ENCODE measurements at regions not wholly inside any gene's neighbourhood (a gene's known extent, or its start where the extent isn't known, plus 50 kb on each side); places are given as distances from the start of the nearest gene placed in this dataset.

DNA sequence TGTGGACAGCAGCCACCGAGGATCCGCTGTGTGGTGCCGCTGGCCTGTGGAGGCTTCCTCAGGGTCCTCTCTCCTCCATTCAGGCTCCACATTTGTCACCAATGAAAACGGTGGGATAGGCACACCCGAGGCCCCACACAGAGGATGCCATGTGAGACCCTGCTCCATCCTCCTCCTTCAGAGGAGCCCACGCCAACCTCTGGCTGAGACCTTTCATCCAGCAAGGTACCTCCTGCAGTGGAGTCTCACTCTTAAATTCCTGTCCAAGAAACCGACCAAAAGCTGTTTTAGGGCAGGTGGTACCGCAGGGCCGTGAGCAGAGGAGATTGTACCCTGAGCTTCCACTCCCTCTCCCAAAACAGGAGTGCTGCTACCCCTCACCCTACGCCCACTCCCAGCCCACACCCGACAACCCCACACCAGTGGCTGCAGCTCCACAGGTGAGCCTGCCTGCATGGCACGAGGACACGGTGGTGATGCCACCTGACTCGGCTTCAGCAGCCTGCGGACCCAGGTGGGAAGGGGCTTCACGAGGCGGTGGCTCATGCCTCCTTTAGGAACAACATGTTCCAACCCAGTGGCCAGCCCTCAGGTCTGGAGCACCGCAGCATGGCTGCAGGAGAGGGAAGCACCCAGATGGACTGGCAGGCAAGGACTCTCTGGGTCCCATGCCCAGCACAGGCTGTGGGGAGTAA lies 237.6 kb upstream of the AFDN start:
- TF ChIP-seq EP300 (IDR thresholded peaks at IDR 0.05; ENCODE audit: borderline replicate concordance) (no peak), TAF1 (IDR thresholded peaks at IDR 0.05; ENCODE audit: low read depth) (no peak), TCF12 (IDR thresholded peaks at IDR 0.05; ENCODE audit: low read depth) (no peak), TEAD4 (IDR thresholded peaks at IDR 0.05) (no peak), NFIC (IDR thresholded peaks at IDR 0.05) (no peak), YY1 (IDR thresholded peaks at IDR 0.05; ENCODE audit: low read depth) (no peak), CEBPB (IDR thresholded peaks at IDR 0.05) (no peak), RAD21 (IDR thresholded peaks at IDR 0.05; ENCODE audit: low read depth) (no peak), CREB1 (IDR thresholded peaks at IDR 0.05; ENCODE audit: low read depth) (no peak), FOXM1 (IDR thresholded peaks at IDR 0.05; ENCODE audit: borderline replicate concordance, low read depth) (no peak)
- TF ChIP-seq, protein P1, sequence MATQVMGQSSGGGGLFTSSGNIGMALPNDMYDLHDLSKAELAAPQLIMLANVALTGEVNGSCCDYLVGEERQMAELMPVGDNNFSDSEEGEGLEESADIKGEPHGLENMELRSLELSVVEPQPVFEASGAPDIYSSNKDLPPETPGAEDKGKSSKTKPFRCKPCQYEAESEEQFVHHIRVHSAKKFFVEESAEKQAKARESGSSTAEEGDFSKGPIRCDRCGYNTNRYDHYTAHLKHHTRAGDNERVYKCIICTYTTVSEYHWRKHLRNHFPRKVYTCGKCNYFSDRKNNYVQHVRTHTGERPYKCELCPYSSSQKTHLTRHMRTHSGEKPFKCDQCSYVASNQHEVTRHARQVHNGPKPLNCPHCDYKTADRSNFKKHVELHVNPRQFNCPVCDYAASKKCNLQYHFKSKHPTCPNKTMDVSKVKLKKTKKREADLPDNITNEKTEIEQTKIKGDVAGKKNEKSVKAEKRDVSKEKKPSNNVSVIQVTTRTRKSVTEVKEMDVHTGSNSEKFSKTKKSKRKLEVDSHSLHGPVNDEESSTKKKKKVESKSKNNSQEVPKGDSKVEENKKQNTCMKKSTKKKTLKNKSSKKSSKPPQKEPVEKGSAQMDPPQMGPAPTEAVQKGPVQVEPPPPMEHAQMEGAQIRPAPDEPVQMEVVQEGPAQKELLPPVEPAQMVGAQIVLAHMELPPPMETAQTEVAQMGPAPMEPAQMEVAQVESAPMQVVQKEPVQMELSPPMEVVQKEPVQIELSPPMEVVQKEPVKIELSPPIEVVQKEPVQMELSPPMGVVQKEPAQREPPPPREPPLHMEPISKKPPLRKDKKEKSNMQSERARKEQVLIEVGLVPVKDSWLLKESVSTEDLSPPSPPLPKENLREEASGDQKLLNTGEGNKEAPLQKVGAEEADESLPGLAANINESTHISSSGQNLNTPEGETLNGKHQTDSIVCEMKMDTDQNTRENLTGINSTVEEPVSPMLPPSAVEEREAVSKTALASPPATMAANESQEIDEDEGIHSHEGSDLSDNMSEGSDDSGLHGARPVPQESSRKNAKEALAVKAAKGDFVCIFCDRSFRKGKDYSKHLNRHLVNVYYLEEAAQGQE (IDR thresholded peaks at IDR 0.05; ENCODE audit: low read depth) = no peak
- TF ChIP-seq, protein P2, sequence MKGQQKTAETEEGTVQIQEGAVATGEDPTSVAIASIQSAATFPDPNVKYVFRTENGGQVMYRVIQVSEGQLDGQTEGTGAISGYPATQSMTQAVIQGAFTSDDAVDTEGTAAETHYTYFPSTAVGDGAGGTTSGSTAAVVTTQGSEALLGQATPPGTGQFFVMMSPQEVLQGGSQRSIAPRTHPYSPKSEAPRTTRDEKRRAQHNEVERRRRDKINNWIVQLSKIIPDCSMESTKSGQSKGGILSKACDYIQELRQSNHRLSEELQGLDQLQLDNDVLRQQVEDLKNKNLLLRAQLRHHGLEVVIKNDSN (IDR thresholded peaks at IDR 0.05) = no peak
- TF ChIP-seq, protein P3, sequence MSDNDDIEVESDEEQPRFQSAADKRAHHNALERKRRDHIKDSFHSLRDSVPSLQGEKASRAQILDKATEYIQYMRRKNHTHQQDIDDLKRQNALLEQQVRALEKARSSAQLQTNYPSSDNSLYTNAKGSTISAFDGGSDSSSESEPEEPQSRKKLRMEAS (IDR thresholded peaks at IDR 0.05) = no peak

All from Ishikawa (cell line).